ENCODE measurements at regions not wholly inside any gene's neighbourhood (a gene's known extent, or its start where the extent isn't known, plus 50 kb on each side); places are given as distances from the start of the nearest gene placed in this dataset.

- H3K4me3 ChIP-seq (replicated peaks; ENCODE audit: low read depth, low read length): no peak overlapping the region
- no peak for DNase-seq (ENCODE audit: extremely low read depth, low read depth)
- TF ChIP-seq CTCF (IDR thresholded peaks at IDR 0.05; ENCODE audit: low read depth, low read length, missing control alignments): no peak
Measured at GRCh38 chr2:235171550-235172031, 219.8 kb downstream of the SH3BP4 start.

DNA sequence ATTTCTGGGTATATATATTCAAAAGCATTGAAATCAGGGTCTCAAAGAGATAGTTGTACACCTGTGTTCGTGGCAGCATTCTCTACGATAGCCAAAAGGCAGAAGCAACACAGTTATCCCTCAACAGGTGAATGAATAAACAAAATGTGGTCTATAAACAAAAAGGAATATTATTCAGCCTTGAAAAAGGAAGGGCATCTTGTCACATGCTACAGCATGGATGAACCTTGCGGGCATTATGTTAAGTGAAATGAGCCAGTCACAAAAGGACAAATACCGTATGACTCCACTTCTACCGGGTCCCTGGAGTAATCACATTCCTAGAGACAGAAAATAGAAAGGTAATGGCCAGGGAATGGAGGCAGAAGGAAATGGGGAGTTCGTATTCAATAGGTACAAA lies 228.8 kb downstream of the SH3BP4 start:
- H3K4me3 ChIP-seq (replicated peaks; ENCODE audit: low read depth, low read length): no peak overlapping the region
- DNase-seq (ENCODE audit: extremely low read depth, low read depth): no peak
- no peak for TF ChIP-seq CTCF (IDR thresholded peaks at IDR 0.05; ENCODE audit: low read depth, low read length, missing control alignments)

DNA sequence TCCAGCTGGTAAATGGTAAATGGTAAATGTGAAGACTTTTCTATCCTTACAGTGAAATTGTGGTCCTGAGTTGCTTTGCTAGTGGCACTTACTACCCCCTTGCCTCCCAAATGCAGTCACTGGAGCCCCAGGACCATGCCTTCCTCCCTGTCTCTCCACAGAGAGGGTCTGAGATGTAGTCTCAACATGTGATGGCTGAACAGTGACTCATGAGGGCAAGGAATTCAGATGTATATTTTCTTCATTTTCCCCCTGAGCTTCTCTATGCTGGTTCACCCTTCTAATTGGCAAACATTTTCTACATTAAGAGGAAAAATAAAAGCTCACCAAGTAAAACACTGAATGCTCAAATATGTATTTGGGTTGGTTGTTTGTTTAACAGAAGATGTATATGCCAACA lies 232.0 kb downstream of the SH3BP4 start:
- no peak for DNase-seq (ENCODE audit: extremely low read depth, low read depth)
- no peak for TF ChIP-seq CTCF (IDR thresholded peaks at IDR 0.05; ENCODE audit: low read depth, low read length, missing control alignments)
- H3K4me3 ChIP-seq (replicated peaks; ENCODE audit: low read depth, low read length): no peak overlapping the region

GRCh38 chr2:235187806-235188205 lies 236.0 kb downstream of the SH3BP4 start:
- H3K4me3 ChIP-seq (replicated peaks; ENCODE audit: low read depth, low read length): no peak overlapping the region
- TF ChIP-seq CTCF (IDR thresholded peaks at IDR 0.05; ENCODE audit: low read depth, low read length, missing control alignments): no peak
- no peak for DNase-seq (ENCODE audit: extremely low read depth, low read depth)

GRCh38 chr2:235191486-235191885 lies 239.7 kb downstream of the SH3BP4 start:
- TF ChIP-seq CTCF (IDR thresholded peaks at IDR 0.05; ENCODE audit: low read depth, low read length, missing control alignments): no peak
- DNase-seq (ENCODE audit: extremely low read depth, low read depth): no peak
- no peak overlapping the region for H3K4me3 ChIP-seq (replicated peaks; ENCODE audit: low read depth, low read length)

DNA sequence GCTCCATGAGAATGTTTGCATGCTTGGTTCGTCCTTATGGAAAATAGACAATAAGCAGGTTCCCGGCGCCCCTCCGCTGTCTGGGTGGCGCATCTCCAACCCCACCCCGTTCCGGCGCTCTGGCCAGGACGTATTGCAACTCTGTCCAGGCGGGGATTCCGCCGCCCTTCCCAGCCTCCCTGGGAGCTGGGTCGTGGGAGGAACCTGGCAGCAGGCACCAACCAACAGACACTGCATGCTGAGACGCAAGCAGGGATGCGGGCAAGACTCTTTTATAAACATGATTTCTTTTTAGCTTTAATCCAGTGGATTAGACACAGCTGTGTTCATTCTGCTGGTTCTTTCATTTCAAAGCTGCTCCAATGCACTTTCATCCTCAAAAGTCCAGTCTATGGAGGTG lies 240.2 kb downstream of the SH3BP4 start:
- H3K4me3 ChIP-seq (replicated peaks; ENCODE audit: low read depth, low read length): no peak overlapping the region
- no peak for TF ChIP-seq CTCF (IDR thresholded peaks at IDR 0.05; ENCODE audit: low read depth, low read length, missing control alignments)
- no peak for DNase-seq (ENCODE audit: extremely low read depth, low read depth)

DNA sequence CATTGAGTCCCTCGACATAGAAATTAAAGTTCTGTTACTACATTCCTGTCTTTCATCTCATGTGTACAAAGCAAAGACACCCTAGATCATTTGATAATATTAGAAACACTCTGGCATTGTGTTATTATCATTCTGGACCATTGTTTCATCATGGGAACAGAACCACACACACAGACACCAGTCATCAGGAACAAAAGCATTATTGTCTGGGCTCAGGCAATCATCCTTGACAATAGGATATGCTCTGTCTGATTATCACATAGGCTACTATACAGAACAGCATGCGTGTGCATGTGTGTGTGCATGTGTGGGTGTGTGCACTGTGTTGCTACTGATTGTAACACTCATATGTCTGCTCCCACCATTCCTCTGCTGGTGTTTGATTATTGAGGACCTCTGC lies 242.5 kb downstream of the SH3BP4 start:
- no peak overlapping the region for H3K4me3 ChIP-seq (replicated peaks; ENCODE audit: low read depth, low read length)
- DNase-seq (ENCODE audit: extremely low read depth, low read depth): no peak
- TF ChIP-seq CTCF (IDR thresholded peaks at IDR 0.05; ENCODE audit: low read depth, low read length, missing control alignments): no peak

All from HFF-Myc (cell line).